NOMO-1 treated with dmso at 0.1 percent for 144 hours (cell line): ENCODE measurements at regions not wholly inside any gene's neighbourhood (a gene's known extent, or its start where the extent isn't known, plus 50 kb on each side); places are given as distances from the start of the nearest gene placed in this dataset.
A peak's percentile ranks its signal among the peaks of the same experiment; 100 is the strongest.
"Not testable (repeated sequence)": the region's sequence is repeated elsewhere in the genome, so short reads cannot be mapped to it uniquely, and the experiment has no call there.

Source experiments
- DNase-seq: peaks from one replicate; lab custom pipeline; 2025; ENCODE audit not compliant: unreplicated experiment; lab: John Stamatoyannopoulos, UW

DNA sequence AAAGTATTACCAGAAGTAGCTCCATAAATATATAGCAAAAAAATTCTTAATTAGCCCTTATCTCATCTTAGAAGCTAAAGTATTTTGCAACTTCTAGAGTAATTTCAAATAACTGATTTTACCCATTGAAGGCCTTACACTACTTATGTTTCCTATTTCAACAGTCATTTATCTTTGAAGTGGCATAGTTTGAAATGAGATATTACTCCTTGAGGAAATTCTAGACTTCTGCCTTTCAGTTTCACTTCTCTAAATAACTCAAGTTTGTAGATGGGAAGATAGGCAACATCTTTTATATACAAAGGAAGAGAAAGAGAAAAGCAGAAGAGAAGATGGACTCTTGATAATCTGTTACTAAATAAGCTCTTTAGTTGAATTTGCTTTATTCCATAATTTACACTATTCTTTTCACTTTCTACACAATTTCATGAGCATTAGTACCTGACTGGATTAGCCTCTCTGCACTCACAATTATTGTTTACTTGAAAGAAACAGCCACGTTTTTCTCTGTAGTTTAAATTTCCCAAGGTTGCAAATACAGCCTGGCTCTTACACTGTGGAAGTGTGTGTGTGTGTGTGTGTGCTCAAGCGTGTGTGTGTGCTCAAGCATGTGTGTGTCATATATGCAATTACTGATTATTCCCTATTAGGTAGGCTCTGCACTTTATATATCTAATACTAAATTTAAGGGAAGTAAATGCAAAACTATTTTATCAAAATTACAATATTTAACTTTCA, 60.6 kb upstream of the EMB start:
- peak; percentile 88 for DNase-seq

DNA sequence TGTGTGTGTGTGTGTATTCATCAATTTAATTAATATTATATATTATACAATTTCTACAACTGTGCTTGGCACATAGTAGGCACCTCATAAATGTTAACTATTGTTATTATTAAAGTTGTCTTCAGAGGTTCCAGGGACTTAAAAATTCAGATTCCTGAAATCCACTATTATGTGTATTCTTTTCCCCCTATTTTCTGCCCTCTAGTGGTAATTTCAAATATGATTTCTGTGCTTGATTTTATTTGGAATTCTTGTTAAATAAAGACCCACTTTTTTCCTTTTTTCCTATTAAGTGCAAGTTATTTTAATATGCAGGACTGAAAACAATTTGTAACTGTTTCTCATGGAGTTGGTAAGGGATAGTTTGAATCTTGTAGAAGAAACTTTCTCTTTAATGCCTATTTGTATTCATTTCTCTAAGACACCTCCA, 72.0 kb upstream of the EMB start:
- not testable (repeated sequence) for DNase-seq

DNA sequence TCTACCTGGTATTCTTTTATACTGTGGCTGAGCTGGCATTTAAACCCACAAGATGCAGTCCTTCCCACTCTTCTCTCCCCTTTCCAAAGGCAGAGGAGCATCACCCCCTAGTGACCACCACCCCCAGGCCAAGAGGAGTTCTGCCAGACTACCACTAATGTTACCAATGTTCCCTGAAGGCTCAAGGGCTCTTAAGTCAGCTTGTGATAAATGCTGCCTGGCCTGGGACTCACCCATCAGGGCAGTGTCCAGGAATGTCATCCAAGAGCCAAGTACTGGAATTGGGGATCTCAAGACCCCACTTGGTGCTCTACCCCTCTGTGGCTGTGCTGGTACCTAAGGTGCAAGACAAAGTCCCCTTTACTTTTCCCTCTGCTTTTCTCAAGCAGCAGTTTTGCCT, 80.0 kb upstream of the EMB start:
- DNase-seq = not testable (repeated sequence)

DNA sequence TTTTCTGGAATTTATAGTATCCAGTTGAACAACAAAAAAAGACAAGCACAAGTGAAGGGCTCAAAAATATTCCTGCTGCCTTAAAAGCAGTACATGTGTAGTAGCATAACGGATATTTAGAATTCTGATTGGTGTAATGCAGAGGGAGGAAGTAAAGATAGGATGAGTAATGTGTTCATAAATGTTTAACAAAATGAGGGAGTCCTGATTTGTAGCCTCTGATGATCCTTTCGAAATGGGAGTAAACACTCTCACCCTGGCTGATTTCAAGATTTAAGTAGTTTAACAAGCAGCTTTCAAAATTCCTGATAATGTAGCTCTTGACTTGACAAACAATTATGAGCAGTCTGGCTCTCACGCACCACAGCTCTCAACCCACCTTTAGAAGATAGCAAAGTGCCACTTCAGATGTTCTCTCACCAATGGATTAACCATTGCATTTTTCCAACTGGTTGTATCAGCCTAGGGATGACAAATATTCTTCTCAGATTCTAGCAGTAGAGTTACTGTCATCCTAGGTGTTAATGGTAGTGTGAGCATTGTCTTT, 86.5 kb upstream of the EMB start:
- DNase-seq = not testable (repeated sequence)

DNA sequence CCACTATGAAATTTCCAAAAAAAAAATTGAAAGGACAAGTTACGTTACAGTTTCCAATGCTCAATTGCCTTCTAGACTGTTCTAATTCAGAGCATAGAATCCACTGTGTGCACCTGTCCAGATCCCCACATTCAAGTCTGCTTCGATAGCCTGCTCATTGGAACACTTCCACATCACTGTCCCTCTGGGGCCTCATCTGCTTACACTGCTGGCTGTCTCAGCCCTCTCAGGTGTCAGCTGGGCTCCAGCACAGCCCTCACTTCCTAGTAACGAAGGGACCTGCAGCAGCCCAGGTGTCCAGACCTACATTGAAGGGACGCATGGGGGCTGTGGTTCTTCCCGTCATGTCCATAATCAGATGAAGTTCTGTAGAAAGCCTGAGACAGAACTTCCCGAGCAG, 94.3 kb upstream of the EMB start:
- no peak for DNase-seq

DNA sequence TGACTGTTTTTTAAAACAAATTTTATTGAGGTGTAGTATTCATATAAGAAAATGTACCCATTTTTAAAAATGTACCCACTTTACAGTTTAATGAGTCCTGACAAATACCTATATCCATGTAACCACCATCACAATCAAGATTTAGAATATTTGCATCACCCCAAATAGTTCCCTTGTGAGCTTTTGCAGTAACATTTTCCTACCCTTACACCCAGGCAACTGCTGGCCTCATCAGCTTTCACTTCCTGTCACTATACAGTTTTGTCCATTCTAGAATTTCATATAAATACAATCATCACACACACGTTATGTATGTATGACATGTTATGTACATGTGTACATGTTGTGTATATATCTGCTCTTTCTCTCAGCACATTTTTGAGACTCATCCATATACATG, 96.4 kb upstream of the EMB start:
- peak; percentile 1 for DNase-seq

DNA sequence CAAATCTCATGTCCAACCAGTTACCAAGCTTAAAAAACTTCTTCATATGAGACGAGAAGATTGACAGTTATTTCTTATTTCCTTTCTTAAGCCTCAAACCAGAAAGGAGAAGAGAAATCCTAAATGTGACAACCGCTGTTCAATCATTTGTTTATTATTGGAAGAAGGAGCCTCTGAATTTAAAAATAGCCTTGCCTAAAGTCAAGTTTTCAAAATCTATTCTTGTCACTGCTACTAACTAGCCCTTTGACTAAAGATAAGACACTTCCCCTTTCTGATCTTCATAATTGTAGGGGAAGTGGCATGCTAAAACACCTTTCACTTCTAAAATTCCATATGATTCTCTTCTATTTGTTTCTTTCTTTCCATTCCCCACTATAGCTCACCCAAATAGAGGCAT, 106.2 kb upstream of the EMB start:
- DNase-seq = peak; percentile 89

DNA sequence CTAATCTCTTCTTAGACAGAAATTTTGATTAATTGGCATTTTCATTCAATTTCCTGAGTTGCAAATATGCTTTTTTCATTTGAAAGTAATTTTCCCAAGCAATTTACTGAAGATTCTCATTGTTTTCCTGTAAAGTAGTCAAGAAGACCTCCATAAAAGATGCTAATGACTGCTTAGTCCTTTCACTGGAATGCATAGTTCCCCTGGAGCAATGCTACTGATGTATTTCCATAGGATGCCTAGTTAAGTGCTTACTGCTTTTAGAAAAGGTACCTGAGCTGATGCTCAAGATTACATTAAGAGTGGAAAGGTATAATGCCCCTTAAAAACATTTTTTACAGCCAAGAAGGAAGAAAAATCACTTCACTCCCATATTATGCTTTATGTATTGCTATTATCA, 109.2 kb upstream of the EMB start:
- DNase-seq = no peak

DNA sequence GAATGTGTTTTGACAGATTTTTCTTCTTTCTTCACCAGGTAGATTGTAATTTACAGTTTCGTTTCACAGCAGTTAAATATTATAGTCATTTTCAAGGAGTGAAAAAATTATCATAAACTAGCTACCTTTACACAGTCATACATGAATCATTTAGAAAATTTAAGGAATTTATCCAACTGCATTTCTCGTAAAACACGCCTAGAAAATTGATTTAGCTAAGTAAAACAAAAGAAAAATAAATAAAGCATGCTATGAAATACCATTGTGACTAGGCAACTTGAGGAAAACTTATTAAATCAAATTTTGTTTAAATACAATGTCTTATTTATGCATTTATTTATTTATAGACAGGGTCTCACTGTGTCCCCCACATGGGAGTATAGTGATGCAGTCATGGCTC, 109.9 kb upstream of the EMB start:
- DNase-seq = no peak

DNA sequence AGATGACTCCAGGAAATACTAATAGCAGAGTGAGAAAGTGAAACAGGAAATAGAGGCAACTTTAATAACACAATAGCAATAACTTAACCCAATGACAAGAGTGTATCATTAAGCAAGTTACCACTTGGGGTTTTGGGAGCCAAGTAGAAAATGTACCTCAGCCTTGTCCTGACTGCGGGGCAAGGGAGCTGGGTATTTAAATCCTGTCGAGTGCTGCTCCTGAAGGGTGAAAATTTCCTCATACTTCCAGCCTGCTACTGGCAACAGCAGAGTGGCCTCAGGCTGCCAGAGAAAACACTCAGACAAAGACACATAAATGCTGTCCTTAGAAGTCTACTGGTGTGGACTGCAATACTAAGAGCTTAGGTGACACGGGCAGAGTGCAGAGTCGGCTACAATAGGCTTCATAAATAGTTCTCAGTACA, 112.5 kb upstream of the EMB start:
- DNase-seq = peak; percentile 4

DNA sequence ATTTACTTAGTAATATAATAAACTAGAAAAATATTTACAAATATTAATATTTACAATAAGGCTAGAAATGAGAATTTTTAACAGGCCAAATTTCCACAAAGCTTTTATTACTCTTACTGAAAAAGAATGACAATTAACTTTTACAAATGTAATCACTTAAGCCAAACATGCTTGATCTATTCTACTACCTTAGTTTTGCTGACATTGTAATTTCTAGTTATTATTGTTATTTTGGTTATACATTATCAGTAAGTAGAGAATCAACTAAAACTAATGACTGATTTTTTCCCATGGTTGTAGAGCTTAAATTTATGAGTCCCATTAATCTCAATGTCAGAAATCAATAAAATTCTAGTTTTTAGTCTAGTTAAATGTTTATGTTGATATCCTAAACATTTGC, 107.8 kb upstream of the PARP8 start:
- DNase-seq = not testable (repeated sequence)

DNA sequence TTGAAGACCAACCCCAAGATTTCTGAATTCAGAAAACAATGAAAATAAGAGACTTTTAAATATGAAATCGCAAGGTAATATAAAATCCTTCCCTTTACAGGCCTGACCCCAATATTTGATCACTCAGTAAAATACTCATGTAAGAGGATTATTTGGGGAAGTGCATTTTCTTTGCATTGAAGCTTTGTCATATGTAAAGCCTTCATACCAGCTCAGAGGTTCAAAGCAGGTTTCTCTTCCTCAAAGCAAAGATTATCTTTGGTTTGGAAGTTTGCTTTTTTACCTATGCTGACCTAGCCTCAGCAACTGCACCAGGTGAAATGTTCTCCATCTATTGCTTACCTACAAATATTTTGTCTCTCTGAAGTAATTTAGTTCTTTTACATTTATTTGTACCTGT, 106.5 kb upstream of the PARP8 start:
- peak; percentile 23 for DNase-seq

DNA sequence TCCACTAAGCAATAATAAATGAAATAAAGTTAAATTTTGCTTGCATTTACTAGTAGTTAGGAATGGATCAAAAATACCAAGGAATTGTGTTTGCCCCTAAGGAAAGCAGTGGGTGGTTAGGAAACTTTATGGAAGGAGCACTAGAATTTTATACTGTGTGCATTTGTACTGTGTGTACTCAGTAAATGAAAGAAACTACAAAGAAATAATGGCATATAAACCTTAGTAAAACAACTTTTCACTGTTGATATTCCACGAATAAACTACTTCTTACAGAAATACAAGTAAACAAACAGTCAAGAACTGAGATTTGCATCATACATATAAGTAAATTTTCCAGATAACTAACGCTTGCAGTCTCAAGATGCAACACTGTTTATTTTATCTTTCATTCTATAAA, 103.7 kb upstream of the PARP8 start:
- no peak for DNase-seq

DNA sequence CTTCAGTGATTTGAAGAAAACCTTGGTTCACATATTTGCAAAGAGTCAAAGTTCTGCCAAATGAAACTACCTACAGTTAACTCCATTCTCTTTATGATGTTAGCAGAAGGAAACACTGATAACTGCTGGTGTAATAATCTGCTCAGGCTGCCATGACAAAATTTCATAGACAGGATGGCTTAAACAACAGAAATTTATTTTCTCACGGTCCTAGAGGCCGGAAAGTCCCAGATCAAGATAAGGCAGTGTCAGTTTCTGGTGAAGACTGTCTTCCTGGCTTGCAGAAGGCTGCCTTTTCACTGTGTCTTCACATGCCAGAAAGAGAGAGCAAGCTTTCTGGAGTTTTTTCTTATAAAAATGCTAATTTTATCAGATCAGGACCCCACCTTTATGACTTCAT, 102.4 kb upstream of the PARP8 start:
- DNase-seq = no peak

DNA sequence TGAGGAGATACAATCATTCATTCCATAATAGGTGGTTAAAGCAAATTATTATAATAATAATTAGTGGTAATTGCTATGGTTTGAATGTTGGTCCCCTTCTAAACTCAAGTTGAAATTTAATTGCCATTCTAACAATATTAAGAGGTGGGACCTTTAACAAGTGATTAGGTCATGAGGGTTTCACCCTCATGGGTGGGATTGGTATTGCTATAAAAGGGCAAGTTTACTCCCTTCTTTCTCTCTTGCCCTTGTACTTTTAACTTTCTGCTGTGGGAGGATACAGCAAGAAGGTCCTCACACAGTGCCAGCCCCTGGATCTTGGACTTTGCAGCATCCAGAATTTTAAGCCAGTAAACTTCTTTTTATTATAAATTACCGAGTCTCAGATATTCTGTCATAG, 101.9 kb upstream of the PARP8 start:
- DNase-seq = no peak

DNA sequence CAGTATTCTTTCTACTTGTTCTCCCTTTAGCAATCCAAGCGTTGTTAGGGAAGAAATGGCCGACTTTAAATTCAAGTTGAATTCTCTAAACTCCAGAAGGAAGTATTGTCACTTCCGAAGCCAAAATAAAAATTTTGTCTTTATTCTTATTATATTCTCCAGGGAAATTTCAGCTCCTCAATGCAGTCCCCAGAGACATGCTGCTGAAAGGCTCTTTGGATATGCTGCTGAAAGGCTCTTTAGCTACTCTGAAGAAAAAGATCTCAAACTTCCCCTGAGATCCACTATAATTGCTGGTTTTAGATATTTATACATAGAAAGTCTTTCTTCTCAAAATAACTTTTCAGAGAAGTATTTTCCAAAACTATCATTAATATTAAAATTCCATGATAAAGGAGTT, 92.3 kb upstream of the PARP8 start:
- DNase-seq = no peak

DNA sequence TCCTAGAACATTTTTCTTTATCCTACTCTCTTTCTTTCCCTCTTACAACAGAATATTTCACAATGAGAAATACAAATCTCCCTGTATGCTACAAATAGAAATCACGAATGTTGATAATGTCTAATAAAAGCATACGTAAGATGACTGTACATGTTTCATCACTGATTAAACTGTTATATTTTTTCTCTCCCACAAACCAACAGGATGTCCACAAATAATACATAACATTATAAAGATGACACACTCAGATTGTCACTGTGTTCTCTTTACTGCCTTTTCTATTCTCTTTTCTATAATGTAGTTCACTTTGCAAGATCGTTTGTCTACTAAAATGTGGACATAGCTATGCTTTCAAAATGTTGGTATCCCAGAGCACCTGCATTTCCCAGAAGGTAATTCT, 90.7 kb upstream of the PARP8 start:
- DNase-seq = no peak

DNA sequence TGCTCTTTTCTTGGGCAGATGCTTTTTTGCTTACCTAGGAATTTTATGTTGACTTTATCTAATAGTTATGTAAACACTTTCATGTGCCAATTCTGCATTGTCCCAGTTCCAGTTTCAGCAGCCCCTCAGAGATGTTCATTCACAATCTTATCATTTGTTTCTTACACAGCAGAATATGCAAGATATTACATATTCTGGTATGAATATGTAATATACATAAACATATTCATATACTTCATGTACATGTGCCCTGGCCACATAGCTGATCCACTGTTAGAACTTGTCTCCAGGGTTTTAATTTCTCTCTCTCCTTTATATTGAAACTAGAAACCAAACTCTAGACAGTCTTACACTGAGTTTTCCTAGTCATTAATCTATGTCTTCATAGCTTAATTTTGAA, 90.2 kb upstream of the PARP8 start:
- no peak for DNase-seq

DNA sequence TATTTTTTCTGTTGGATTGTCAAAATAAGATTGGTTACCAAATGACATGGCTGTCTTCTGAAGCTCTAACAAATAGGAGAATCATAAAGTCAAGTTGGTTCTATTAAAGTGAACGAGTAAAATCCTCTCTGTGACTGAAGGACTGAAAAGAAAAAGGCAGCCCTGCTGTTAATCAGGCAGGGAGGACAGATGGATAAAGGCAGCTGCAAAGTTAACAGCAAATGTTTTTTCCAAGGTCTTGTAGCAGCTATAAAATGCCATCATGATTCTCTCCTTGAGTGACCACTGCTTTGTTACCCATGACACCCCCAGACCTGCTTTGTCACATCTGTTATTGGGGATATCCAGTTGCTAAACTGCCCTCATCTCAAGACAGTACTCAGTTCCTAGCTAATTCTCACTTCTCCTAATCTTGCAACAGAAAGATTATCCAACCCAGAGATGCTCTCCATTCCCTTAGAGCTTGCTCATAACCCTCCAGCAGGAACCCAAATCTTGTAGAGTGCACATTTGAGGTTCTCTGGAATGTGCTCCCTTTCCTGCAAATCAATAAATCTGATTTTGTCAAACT, 89.7 kb upstream of the PARP8 start:
- DNase-seq = no peak

DNA sequence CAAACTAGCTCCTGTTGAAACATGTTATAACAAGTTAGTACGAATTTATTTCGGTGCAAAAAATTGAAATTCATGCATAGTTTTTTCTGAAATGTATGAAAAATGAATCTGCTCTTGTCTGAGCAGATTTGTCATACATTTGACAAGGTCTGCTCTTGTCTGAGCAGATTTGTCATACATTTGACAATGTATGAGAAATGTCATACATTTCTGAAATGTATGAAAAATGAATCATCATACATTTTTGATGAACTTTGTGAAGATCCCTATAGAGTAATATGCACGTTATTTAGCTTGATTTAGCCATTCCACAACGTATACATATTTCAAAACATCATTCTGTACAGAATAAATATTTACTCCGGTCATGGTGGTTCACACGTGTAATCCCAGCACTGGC, 85.9 kb upstream of the PARP8 start:
- DNase-seq = no peak

DNA sequence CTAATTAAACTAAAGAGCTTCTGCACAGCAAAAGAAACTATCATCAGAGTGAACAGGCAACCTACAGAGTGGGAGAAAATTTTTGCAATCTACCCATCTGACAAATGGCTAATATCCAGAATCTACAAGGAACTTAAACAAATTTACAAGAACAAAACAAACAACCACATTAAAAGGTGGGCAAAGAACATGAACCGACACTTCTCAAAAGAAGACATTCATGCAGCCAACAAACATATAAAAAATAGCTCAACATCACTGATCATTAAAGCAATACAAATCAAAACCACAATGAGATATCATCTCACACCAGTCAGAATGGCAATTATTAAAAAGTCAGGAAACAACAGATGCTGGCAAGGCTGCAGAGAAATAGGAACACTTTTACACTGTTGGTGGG, 84.6 kb upstream of the PARP8 start:
- not testable (repeated sequence) for DNase-seq

DNA sequence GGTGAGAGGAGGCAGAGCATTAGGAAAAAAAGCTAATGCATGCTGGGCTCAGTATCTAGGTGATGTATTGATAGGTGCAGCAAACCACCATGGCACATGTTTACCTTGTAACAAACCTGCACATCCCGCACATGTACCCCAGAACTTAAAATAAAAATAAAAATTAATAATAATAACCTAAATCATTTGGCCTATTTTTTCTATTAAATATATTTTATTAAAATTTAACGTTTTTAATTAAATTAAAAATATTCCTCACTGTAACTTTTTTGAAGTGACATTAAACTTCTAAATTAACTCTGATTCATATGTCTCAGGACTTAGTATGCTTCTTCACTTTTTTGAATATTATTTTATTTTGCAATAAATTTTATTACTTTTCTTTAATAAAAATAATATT, 83.7 kb upstream of the PARP8 start:
- DNase-seq = no peak

DNA sequence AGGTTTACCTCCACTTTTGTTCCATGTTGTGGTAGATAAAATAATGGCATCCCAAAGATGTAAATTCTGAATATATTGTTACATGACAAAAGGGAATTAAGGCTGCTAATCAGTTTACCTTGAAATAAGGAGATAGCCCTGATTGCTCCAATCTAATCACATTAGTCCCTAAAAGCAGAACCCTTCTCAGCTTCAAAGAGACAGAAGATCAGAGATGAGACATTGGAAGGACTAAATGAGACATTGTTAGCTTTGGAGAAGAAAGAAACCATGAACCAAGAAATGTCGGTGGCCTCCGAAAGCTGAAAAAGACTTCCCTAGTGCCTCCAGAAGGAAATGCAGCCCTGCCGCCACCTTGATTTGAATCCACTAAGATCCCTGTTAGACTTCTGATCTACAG, 82.8 kb upstream of the PARP8 start:
- DNase-seq = no peak
